Large intestine (tissue), 3 donors: ENCODE measurements at regions not wholly inside any gene's neighbourhood (a gene's known extent, or its start where the extent isn't known, plus 50 kb on each side); places are given as distances from the start of the nearest gene placed in this dataset.
A peak's percentile ranks its signal among the peaks of the same experiment; 100 is the strongest.

Source experiments
- DNase-seq, 2 donors: peaks; one replicate each; pipeline versions ENCODE4 v3.0.0 to v3.0.0-alpha.2; 2013
- H3K27ac ChIP-seq: one replicate; pipeline ENCODE4 v1.5.1; 2013; ENCODE audit warnings: low read length
- H3K27me3 ChIP-seq: 2 replicates; pipeline ENCODE4 v1.6.1; 2013; ENCODE audit warnings: low read length; ENCODE audit not compliant: control insufficient read depth, insufficient read depth
- H3K36me3 ChIP-seq: 2 replicates; pipeline ENCODE4 v1.6.1; 2013; ENCODE audit warnings: low read length; ENCODE audit not compliant: control insufficient read depth, insufficient read depth
- H3K4me1 ChIP-seq: one replicate; pipeline ENCODE4 v1.6.1; 2013; ENCODE audit warnings: low read length; ENCODE audit not compliant: control insufficient read depth, insufficient read depth
- H3K4me3 ChIP-seq: one replicate; pipeline ENCODE4 v1.5.1; 2013; ENCODE audit warnings: low read length
- H3K9me3 ChIP-seq: one replicate; pipeline ENCODE4 v1.6.1; 2013; ENCODE audit warnings: mild to moderate bottlenecking, low read depth, low read length, moderate library complexity; ENCODE audit not compliant: control insufficient read depth
- WGBS: methylation state at CpG from one replicate; pipeline ENCODE4 v1.1.5; 2013; ENCODE audit warnings: low lambda C conversion rate; ENCODE audit not compliant: insufficient coverage; 5-methylcytosine and 5-hydroxymethylcytosine counted together

- WGBS: no CpG with 5 or more reads among the region's 1 CpG
- H3K4me3 ChIP-seq: no peak overlapping the region
- H3K9me3 ChIP-seq: peaks cover 2% of the 10 kb centered on the region
- H3K36me3 ChIP-seq: no peaks in the 10 kb centered on the region
- DNase-seq: no peak
- H3K27me3 ChIP-seq: peaks cover 11% of the 10 kb centered on the region
- no peaks in the 10 kb centered on the region for H3K4me1 ChIP-seq
- H3K27ac ChIP-seq: no peak overlapping the region
Observed at GRCh38 chr11:32328392-32328791, 106.9 kb downstream of the WT1 start.

GRCh38 chr11:32331098-32331497, 104.2 kb downstream of the WT1 start:
- WGBS: no CpG with 5 or more reads among the region's 10 CpGs
- DNase-seq: no peak
- no peak overlapping the region for H3K4me3 ChIP-seq
- no peak overlapping the region for H3K27ac ChIP-seq
- H3K9me3 ChIP-seq: peaks cover 14% of the 10 kb centered on the region
- H3K4me1 ChIP-seq: no peaks in the 10 kb centered on the region
- H3K36me3 ChIP-seq: no peaks in the 10 kb centered on the region
- peaks cover 26% of the 10 kb centered on the region for H3K27me3 ChIP-seq

- Histone ChIP-seq H3K4me3 (no peak overlapping the region), H3K9me3 (peaks cover 14% of the 10 kb centered on the region), H3K27ac (no peak overlapping the region), H3K4me1 (no peaks in the 10 kb centered on the region), H3K27me3 (peaks cover 26% of the 10 kb centered on the region), H3K36me3 (no peaks in the 10 kb centered on the region)
- 100% methylated on average over 1 of the region's 1 CpG for WGBS
- no peak for DNase-seq
Observed at GRCh38 chr11:32331792-32332191, 103.5 kb downstream of the WT1 start.

GRCh38 chr11:32332990-32333319, 102.4 kb downstream of the WT1 start:
- peaks cover 26% of the 10 kb centered on the region for H3K27me3 ChIP-seq
- DNase-seq: no peak
- H3K27ac ChIP-seq: no peak overlapping the region
- peaks cover 14% of the 10 kb centered on the region for H3K9me3 ChIP-seq
- no peaks in the 10 kb centered on the region for H3K36me3 ChIP-seq
- H3K4me3 ChIP-seq: peak overlapping the region; percentile 28
- 80% methylated on average over 3 of the region's 14 CpGs for WGBS
- no peaks in the 10 kb centered on the region for H3K4me1 ChIP-seq

- no CpG with 5 or more reads among the region's 57 CpGs for WGBS
- DNase-seq: peak; percentile 16 to 69
- Histone ChIP-seq H3K27me3 (peaks cover 26% of the 10 kb centered on the region), H3K4me3 (peak overlapping the region; percentile 28), H3K27ac (no peak overlapping the region), H3K9me3 (peaks cover 14% of the 10 kb centered on the region), H3K36me3 (no peaks in the 10 kb centered on the region), H3K4me1 (no peaks in the 10 kb centered on the region)
Observed at GRCh38 chr11:32333320-32333991, 101.9 kb downstream of the WT1 start.

- Histone ChIP-seq H3K9me3 (peaks cover 14% of the 10 kb centered on the region), H3K27ac (no peak overlapping the region), H3K36me3 (no peaks in the 10 kb centered on the region), H3K4me3 (no peak overlapping the region), H3K4me1 (no peaks in the 10 kb centered on the region), H3K27me3 (peaks cover 26% of the 10 kb centered on the region)
- no peak for DNase-seq
- no CpG with 5 or more reads among the region's 8 CpGs for WGBS
Observed at GRCh38 chr11:32334822-32335221, 100.5 kb downstream of the WT1 start.
